ENCODE measurements at regions not wholly inside any gene's neighbourhood (a gene's known extent, or its start where the extent isn't known, plus 50 kb on each side); places are given as distances from the start of the nearest gene placed in this dataset.
A peak's percentile ranks its signal among the peaks of the same experiment; 100 is the strongest.

GRCh38 chr15:97615114-97615513, 345.4 kb upstream of the ARRDC4 start:
- Histone ChIP-seq H3K27me3 (ENCODE audit: insufficient read depth, low read length) (no peaks in the 10 kb centered on the region), H3K27ac (ENCODE audit: low read length) (no peak overlapping the region), H3K4me3 (ENCODE audit: low read length) (no peak overlapping the region), H3K9me3 (ENCODE audit: insufficient read depth, low read depth, low read length) (no peaks in the 10 kb centered on the region), H3K9ac (ENCODE audit: low read depth, low read length) (no peak overlapping the region), H3K36me3 (ENCODE audit: insufficient read depth, low read depth, low read length) (no peaks in the 10 kb centered on the region), H3K4me1 (ENCODE audit: insufficient read depth, low read length) (no peaks in the 10 kb centered on the region)

GRCh38 chr15:97623091-97623661, 337.3 kb upstream of the ARRDC4 start:
- Histone ChIP-seq H3K4me3 (ENCODE audit: low read length) (no peak overlapping the region), H3K9ac (ENCODE audit: low read depth, low read length) (no peak overlapping the region), H3K27ac (ENCODE audit: low read length) (no peak overlapping the region), H3K4me1 (ENCODE audit: insufficient read depth, low read length) (peaks cover 6% of the 10 kb centered on the region; the same call in 1 of the 2 replicates), H3K36me3 (ENCODE audit: insufficient read depth, low read depth, low read length) (no peaks in the 10 kb centered on the region), H3K27me3 (ENCODE audit: insufficient read depth, low read length) (no peaks in the 10 kb centered on the region), H3K9me3 (ENCODE audit: insufficient read depth, low read depth, low read length) (no peaks in the 10 kb centered on the region)

- Histone ChIP-seq H3K36me3 (ENCODE audit: insufficient read depth, low read depth, low read length) (no peaks in the 10 kb centered on the region), H3K9me3 (ENCODE audit: insufficient read depth, low read depth, low read length) (no peaks in the 10 kb centered on the region), H3K27ac (ENCODE audit: low read length) (no peak overlapping the region), H3K9ac (ENCODE audit: low read depth, low read length) (no peak overlapping the region), H3K4me3 (ENCODE audit: low read length) (no peak overlapping the region), H3K4me1 (ENCODE audit: insufficient read depth, low read length) (peaks cover 4% of the 10 kb centered on the region; the same call in 1 of the 2 replicates), H3K27me3 (ENCODE audit: insufficient read depth, low read length) (no peaks in the 10 kb centered on the region)
Measured at GRCh38 chr15:97627634-97628033, 332.9 kb upstream of the ARRDC4 start.

- Histone ChIP-seq H3K36me3 (ENCODE audit: insufficient read depth, low read depth, low read length) (no peaks in the 10 kb centered on the region), H3K9me3 (ENCODE audit: insufficient read depth, low read depth, low read length) (no peaks in the 10 kb centered on the region), H3K27ac (ENCODE audit: low read length) (no peak overlapping the region), H3K4me1 (ENCODE audit: insufficient read depth, low read length) (no peaks in the 10 kb centered on the region), H3K27me3 (ENCODE audit: insufficient read depth, low read length) (no peaks in the 10 kb centered on the region), H3K4me3 (ENCODE audit: low read length) (no peak overlapping the region), H3K9ac (ENCODE audit: low read depth, low read length) (no peak overlapping the region)
Measured at GRCh38 chr15:97645758-97646157, 314.7 kb upstream of the ARRDC4 start.

- no peak overlapping the region for H3K9ac ChIP-seq (ENCODE audit: low read depth, low read length)
- H3K27ac ChIP-seq (ENCODE audit: low read length), result no peak overlapping the region
- H3K27me3 ChIP-seq (ENCODE audit: insufficient read depth, low read length), result peaks cover 22% of the 10 kb centered on the region
- no peaks in the 10 kb centered on the region for H3K4me1 ChIP-seq (ENCODE audit: insufficient read depth, low read length)
- no peaks in the 10 kb centered on the region for H3K9me3 ChIP-seq (ENCODE audit: insufficient read depth, low read depth, low read length)
- no peaks in the 10 kb centered on the region for H3K36me3 ChIP-seq (ENCODE audit: insufficient read depth, low read depth, low read length)
- no peak overlapping the region for H3K4me3 ChIP-seq (ENCODE audit: low read length)
Measured at GRCh38 chr15:97648728-97649127, 311.8 kb upstream of the ARRDC4 start.

GRCh38 chr15:97652041-97652440, 308.5 kb upstream of the ARRDC4 start:
- H3K27ac ChIP-seq (ENCODE audit: low read length), result no peak overlapping the region
- peak overlapping the region; percentile 78; the same call in 1 of the 2 replicates for H3K4me3 ChIP-seq (ENCODE audit: low read length)
- no peaks in the 10 kb centered on the region for H3K9me3 ChIP-seq (ENCODE audit: insufficient read depth, low read depth, low read length)
- H3K36me3 ChIP-seq (ENCODE audit: insufficient read depth, low read depth, low read length), result no peaks in the 10 kb centered on the region
- no peak overlapping the region for H3K9ac ChIP-seq (ENCODE audit: low read depth, low read length)
- peaks cover 14% of the 10 kb centered on the region for H3K4me1 ChIP-seq (ENCODE audit: insufficient read depth, low read length)
- H3K27me3 ChIP-seq (ENCODE audit: insufficient read depth, low read length), result peaks cover 30% of the 10 kb centered on the region

GRCh38 chr15:97652700-97653167, 307.8 kb upstream of the ARRDC4 start:
- Histone ChIP-seq H3K4me3 (ENCODE audit: low read length) (peak overlapping the region; percentile 78), H3K4me1 (ENCODE audit: insufficient read depth, low read length) (peaks cover 14% of the 10 kb centered on the region), H3K27me3 (ENCODE audit: insufficient read depth, low read length) (peaks cover 30% of the 10 kb centered on the region), H3K9ac (ENCODE audit: low read depth, low read length) (peak overlapping the region; percentile 59; the same call in 1 of the 2 replicates), H3K27ac (ENCODE audit: low read length) (no peak overlapping the region), H3K36me3 (ENCODE audit: insufficient read depth, low read depth, low read length) (no peaks in the 10 kb centered on the region), H3K9me3 (ENCODE audit: insufficient read depth, low read depth, low read length) (no peaks in the 10 kb centered on the region)

- Histone ChIP-seq H3K36me3 (ENCODE audit: insufficient read depth, low read depth, low read length) (no peaks in the 10 kb centered on the region), H3K4me3 (ENCODE audit: low read length) (no peak overlapping the region), H3K4me1 (ENCODE audit: insufficient read depth, low read length) (peaks cover 14% of the 10 kb centered on the region), H3K9ac (ENCODE audit: low read depth, low read length) (no peak overlapping the region), H3K27me3 (ENCODE audit: insufficient read depth, low read length) (peaks cover 30% of the 10 kb centered on the region), H3K9me3 (ENCODE audit: insufficient read depth, low read depth, low read length) (no peaks in the 10 kb centered on the region), H3K27ac (ENCODE audit: low read length) (no peak overlapping the region)
Measured at GRCh38 chr15:97653896-97654295, 306.6 kb upstream of the ARRDC4 start.

GRCh38 chr15:97654481-97655076, 305.9 kb upstream of the ARRDC4 start:
- peaks cover 30% of the 10 kb centered on the region for H3K27me3 ChIP-seq (ENCODE audit: insufficient read depth, low read length)
- H3K36me3 ChIP-seq (ENCODE audit: insufficient read depth, low read depth, low read length), result no peaks in the 10 kb centered on the region
- no peak overlapping the region for H3K27ac ChIP-seq (ENCODE audit: low read length)
- no peak overlapping the region for H3K9ac ChIP-seq (ENCODE audit: low read depth, low read length)
- H3K4me3 ChIP-seq (ENCODE audit: low read length), result no peak overlapping the region
- H3K9me3 ChIP-seq (ENCODE audit: insufficient read depth, low read depth, low read length), result no peaks in the 10 kb centered on the region
- H3K4me1 ChIP-seq (ENCODE audit: insufficient read depth, low read length), result peaks cover 14% of the 10 kb centered on the region

- Histone ChIP-seq H3K27ac (ENCODE audit: low read length) (no peak overlapping the region), H3K36me3 (ENCODE audit: insufficient read depth, low read depth, low read length) (no peaks in the 10 kb centered on the region), H3K9me3 (ENCODE audit: insufficient read depth, low read depth, low read length) (no peaks in the 10 kb centered on the region), H3K4me1 (ENCODE audit: insufficient read depth, low read length) (no peaks in the 10 kb centered on the region), H3K4me3 (ENCODE audit: low read length) (no peak overlapping the region), H3K27me3 (ENCODE audit: insufficient read depth, low read length) (no peaks in the 10 kb centered on the region), H3K9ac (ENCODE audit: low read depth, low read length) (no peak overlapping the region)
Measured at GRCh38 chr15:97661796-97662195, 298.7 kb upstream of the ARRDC4 start.

GRCh38 chr15:97672586-97672985, 287.9 kb upstream of the ARRDC4 start:
- Histone ChIP-seq H3K9me3 (ENCODE audit: insufficient read depth, low read depth, low read length) (no peaks in the 10 kb centered on the region), H3K27ac (ENCODE audit: low read length) (no peak overlapping the region), H3K27me3 (ENCODE audit: insufficient read depth, low read length) (no peaks in the 10 kb centered on the region), H3K4me1 (ENCODE audit: insufficient read depth, low read length) (no peaks in the 10 kb centered on the region), H3K4me3 (ENCODE audit: low read length) (no peak overlapping the region), H3K36me3 (ENCODE audit: insufficient read depth, low read depth, low read length) (no peaks in the 10 kb centered on the region), H3K9ac (ENCODE audit: low read depth, low read length) (no peak overlapping the region)

- no peak overlapping the region for H3K9ac ChIP-seq (ENCODE audit: low read depth, low read length)
- H3K4me1 ChIP-seq (ENCODE audit: insufficient read depth, low read length), result no peaks in the 10 kb centered on the region
- H3K27ac ChIP-seq (ENCODE audit: low read length), result no peak overlapping the region
- no peaks in the 10 kb centered on the region for H3K36me3 ChIP-seq (ENCODE audit: insufficient read depth, low read depth, low read length)
- H3K4me3 ChIP-seq (ENCODE audit: low read length), result no peak overlapping the region
- H3K9me3 ChIP-seq (ENCODE audit: insufficient read depth, low read depth, low read length), result no peaks in the 10 kb centered on the region
- H3K27me3 ChIP-seq (ENCODE audit: insufficient read depth, low read length), result no peaks in the 10 kb centered on the region
Measured at GRCh38 chr15:97678656-97679055, 281.8 kb upstream of the ARRDC4 start.

All from iPS-20b (cell line).